ENCODE measurements at regions not wholly inside any gene's neighbourhood (a gene's known extent, or its start where the extent isn't known, plus 50 kb on each side); places are given as distances from the start of the nearest gene placed in this dataset.

- DNase-seq (ENCODE audit: low read depth): peak; percentile 53
Observed at GRCh38 chr6:45830441-45831139, 185.1 kb downstream of the CLIC5 start.

GRCh38 chr6:45829873-45830272 is 185.8 kb downstream of the CLIC5 start:
- no peak for DNase-seq (ENCODE audit: low read depth)

DNA sequence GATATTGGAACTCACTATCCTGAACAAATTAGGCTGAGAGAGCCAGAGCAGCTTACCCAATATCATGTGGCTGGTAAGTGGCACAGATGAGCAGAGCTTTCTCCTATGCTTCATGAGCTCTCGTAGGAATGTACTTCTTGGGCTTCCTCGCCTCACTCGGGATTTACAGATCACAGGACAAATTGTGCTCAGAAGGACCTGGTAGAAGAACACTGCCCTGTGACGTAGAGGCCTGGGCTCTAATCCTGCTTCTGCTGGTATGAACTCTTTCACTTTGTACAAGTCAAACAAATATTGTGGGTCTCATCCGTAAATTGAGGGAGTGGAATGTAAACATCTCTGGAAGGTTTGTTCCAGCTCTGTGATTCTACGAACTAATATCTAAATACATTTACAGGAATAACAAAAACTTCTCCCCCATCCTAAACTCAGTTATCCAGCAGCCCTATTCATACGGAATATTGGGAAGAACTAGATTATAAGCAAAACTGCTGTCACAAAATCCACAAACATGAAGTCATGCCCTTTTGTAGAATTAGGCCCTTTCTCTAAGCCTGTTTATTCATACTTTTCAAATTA is 187.6 kb downstream of the CLIC5 start:
- DNase-seq (ENCODE audit: low read depth): peak; percentile 90

DNA sequence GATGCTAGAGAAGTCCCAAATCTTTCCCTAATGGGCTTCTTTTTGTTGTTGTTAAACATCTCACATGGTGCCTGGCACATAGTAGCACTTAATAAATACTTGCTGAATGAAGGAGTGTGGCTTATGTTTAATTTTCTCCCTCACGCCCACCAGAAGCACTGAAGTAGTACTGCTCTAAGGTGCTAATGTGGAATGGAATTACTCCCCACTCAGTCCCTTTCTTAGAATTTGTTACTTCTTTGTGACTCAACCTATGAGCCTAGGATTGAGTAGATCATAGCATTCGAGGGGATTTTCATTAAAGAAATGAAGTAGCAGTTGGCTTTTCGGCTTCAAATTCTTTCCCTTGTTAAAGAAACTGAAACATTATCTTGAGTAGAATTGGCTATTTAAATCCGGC is 192.8 kb downstream of the CLIC5 start:
- no peak for DNase-seq (ENCODE audit: low read depth)

DNA sequence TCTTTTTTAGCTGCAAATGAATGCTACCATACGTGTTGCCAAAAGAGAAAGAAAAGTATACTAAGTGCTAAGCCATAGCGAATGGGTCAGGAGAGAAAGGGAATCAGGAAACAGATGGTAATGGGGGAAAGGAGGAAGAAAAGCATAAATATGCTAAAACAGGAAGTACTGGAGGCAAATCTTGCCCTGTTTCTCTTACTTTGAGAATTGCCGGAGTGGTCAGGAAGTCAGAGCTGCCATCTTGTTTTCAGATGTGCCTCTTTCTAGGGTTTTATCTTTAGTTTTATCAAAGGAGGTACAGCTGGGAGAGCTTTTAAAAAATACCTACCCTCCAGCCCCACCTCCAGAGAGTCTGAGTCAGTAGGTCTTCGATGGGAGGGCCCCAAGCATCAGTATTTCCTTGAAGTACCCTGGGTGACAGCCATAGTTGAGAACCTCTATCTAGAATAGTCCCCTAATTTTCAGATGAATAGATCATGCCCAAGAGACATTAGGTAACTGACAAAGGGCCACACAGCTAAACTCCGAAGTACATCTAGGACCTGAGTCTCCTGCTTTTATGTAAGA is 193.3 kb downstream of the CLIC5 start:
- no peak for DNase-seq (ENCODE audit: low read depth)

DNA sequence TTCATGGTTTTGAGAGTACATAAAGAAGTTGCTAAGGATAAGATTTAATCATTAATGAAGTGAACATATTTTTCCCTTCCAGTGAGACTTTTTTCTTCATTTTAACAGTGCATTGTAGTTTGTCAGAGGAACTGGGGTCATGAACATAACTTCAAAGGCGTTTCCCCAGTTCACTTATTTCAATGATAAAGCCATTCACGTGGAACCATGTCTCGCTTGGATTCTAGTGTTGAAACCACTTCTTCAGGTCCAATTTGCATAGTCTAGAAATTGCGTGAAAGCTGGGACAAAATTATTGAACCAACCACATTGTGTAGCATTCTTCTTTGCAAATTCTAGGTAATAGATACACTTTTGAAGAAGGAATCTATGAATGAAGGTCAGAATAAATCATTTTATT is 197.0 kb downstream of the CLIC5 start:
- no peak for DNase-seq (ENCODE audit: low read depth)

DNA sequence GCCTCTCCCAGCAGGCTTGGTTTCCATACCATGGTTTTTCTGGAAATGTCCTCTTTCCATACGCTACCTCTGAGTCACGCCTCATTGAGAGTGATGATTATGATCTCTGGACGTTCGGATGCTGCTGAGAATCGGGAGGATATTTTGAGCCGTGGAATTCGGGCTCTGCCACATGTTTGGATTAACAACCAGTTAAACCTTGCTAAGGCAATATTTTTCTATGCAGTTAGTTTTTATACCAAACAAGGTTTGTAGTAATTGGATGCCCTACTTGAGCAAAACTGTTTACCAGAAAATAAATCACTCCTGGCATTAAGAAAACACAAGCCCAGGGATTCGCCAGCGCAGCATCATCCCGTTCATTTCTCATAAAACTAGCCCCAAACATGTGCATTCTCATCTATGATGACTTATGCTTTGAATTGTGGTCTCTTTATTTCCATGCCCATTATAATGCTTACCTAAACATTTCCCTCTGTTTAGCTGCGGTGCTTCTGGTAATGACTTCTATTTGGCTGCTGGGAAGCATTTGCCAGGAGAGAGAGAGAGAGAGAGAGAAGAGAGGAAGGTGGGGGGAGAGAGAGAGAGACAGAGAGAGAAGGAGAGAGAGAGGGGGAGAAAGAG is 198.9 kb downstream of the CLIC5 start:
- DNase-seq (ENCODE audit: low read depth): no peak

GRCh38 chr6:45815466-45816125 is 200.1 kb downstream of the CLIC5 start:
- DNase-seq (ENCODE audit: low read depth): no peak

DNA sequence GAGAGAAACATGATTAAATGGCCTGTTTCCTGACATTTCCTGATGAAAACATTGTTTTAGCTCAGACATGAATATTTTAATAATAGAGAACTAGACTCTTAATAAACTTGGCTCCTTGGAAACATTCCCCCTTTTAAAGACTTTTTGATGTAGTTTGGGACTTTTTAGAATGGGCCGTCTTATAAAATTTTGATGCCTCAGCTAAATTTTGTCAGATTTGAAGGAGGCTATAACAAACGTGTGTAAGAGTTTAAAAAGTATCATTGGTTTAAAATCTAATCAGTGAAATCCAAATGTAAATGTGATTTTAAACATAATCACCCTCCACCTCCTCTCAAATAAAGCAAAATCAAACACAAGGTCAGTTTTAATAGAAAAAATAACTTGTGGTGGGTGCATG is 200.9 kb downstream of the CLIC5 start:
- no peak for DNase-seq (ENCODE audit: low read depth)

- DNase-seq (ENCODE audit: low read depth): no peak
Observed at GRCh38 chr6:45813943-45814342, 201.7 kb downstream of the CLIC5 start.

- DNase-seq (ENCODE audit: low read depth): peak; percentile 10
Observed at GRCh38 chr6:45812922-45813321, 202.7 kb downstream of the CLIC5 start.

DNA sequence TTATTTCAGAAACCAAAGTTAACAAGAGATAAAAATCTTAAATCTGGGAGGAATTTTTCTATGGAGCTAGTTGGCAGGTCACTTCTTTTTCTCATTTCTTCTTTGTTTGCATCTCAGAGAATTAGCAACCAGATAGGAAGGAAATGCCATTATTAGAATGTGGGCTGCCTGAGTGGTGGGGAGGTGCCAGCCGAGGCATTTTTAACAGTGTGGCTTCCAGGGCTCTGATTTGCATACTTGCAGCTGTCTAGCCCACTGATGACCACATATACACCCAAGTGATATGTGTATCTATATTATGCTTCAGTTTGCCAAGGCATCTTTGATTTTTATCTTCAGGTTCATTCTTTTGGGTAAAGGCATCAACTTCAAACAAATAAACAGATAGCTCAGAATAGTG is 206.7 kb downstream of the CLIC5 start:
- no peak for DNase-seq (ENCODE audit: low read depth)

- DNase-seq (ENCODE audit: low read depth): no peak
Observed at GRCh38 chr6:45808042-45808645, 207.5 kb downstream of the CLIC5 start.

DNA sequence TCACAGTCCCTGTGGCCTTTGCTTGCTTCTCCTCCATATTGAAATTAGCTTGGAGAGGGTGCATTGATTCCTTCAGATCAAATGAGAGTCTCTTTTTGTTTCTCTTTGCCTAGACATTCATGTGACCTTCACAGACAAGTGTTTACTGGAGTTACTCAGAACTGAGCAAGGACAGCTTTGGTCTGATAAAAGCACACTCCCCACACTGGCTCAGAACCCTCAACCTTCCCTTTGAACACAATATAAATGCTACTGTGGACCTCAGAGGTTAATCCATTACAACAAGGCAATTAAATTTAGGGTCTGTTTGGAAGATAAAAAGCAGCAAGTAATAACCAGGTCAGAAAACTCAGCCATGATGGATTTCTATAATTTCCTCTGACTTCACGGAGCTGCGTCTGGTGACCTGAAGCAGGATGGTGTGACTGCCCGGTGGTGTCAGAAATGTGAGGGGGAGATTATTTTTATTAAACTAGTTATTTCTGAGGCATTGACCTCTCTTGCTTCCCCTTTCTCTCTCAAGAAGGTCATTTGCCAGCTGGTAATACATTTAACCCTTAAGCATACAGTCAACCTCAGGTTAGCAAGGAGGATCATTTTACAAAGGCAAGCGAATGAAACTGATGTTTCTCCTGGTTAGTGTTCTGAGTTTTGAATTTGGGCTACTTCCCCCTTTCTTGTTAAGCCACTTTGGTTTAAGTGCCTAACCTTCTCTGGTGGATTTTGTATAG is 208.2 kb downstream of the CLIC5 start:
- DNase-seq (ENCODE audit: low read depth): no peak

- DNase-seq (ENCODE audit: low read depth): no peak
Observed at GRCh38 chr6:45806172-45806571, 209.5 kb downstream of the CLIC5 start.

GRCh38 chr6:45803071-45803470 is 212.6 kb downstream of the CLIC5 start:
- DNase-seq (ENCODE audit: low read depth): no peak

DNA sequence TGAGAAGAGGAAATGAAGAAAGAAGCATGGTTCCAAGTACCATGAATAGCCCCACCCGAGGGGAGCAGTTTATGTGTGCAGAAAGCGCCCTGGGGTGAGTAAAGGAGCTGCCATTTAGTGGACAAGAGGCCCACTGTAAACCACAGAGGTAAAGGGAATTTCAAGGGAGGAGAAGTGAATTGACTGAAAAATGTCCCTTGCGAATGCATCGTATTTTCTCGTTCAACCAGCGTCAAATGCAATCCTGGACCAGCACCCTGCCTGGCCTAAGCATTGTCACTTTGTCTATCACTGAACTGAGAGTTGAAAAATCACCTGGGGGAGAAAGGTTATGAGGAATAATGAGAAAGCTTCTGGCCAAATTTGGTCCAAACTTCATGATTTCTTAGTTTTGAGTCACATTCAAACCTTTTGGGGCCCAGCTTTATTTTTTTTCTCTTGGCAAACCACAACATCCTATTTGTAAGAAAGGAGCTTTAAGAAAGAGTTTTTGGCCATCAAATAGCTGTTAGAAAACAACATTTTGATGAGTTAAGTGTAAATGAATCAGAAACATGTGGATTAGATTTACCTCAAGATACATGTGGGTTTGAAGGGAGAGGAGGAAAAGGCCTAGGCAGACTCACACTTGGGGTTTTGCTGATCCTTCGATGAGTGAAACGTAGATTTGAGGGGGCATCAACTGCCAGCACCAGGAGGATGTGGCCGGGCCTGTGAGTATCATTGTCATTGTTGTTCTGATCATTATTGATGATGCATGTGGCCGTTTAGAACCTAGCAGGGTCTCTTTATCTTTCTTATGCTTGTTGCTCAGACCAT is 214.0 kb downstream of the CLIC5 start:
- no peak for DNase-seq (ENCODE audit: low read depth)

DNA sequence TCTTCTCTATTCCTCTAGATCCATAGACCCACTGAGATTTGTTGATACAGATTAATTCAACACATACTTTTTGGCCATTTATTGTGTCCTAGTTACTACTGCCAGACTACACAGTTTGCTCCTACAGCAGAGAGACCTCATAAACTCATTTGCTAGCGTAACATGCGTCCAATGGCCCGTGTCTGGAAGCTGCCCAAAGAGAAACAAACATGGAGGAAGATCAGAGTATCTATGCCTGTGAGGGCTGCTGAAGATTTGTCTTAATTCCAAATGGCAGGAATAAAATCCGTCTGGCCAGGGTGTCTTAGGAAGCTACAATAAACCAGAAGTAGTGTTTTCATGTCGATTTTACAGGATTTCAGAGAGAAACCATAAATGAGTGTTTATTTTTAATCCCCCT is 214.7 kb downstream of the CLIC5 start:
- DNase-seq (ENCODE audit: low read depth): no peak

DNA sequence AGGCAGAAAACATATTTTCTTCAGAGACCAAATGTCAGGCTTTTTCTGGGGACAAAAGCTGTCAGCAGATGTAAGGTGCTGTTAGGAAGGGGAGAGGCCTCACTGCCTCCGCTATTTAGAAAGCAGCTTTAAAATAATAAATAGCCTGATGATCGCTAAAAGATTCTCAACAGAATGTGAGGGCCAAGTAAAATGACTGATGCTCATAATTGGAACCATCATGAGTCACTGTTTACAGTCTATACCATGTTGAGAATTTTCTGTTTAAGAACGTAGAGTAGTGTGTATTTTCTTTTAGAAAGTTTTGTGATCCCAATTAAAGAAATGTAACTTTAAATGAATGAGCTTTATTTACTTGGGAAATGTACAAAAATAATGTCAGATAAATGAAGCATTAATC is 220.0 kb downstream of the CLIC5 start:
- peak; percentile 12 for DNase-seq (ENCODE audit: low read depth)

GRCh38 chr6:45794465-45794864 is 221.2 kb downstream of the CLIC5 start:
- no peak for DNase-seq (ENCODE audit: low read depth)
